GM23338 (cell line): ENCODE measurements at regions not wholly inside any gene's neighbourhood (a gene's known extent, or its start where the extent isn't known, plus 50 kb on each side); places are given as distances from the start of the nearest gene placed in this dataset.

Experiments used
- ATAC-seq: fragments of 200-7000 bp; cut with Tn5 transposase; 3 replicates; pipeline ENCODE4 v1.9.1; 2020
- DNase-seq: peaks from one replicate; pipeline ENCODE4 v3.0.0-alpha.2; 2015; ENCODE audit warnings: low spot score
- H2AFZ ChIP-seq: fragments of 200-600 bp; sonication (generic); 2 replicates; pipeline ENCODE4 v1.8.0; 2016; ENCODE audit warnings: antibody characterized with exemption, mild to moderate bottlenecking, moderate library complexity
- H3F3A ChIP-seq: fragments of 200-600 bp; sonication (generic); replicated peaks from 2 replicates; pipeline ENCODE4 v1.8.0; 2017; ENCODE audit warnings: antibody characterized with exemption, mixed run types, low read depth
- H3K27ac ChIP-seq: fragments of 200-600 bp; sonication (generic); 2 replicates; pipeline ENCODE4 v1.6.1; 2016; ENCODE audit warnings: low read depth
- H3K27me3 ChIP-seq: fragments of 200-600 bp; sonication (generic); 2 replicates; pipeline ENCODE4 v1.8.0; 2016; ENCODE audit warnings: mild to moderate bottlenecking, mixed run types, moderate library complexity; ENCODE audit not compliant: insufficient read depth
- H3K36me3 ChIP-seq: fragments of 200-600 bp; sonication (generic); 2 replicates; pipeline ENCODE4 v1.8.0; 2016; ENCODE audit warnings: mild to moderate bottlenecking; ENCODE audit not compliant: insufficient read depth
- H3K4me1 ChIP-seq: fragments of 200-600 bp; sonication (generic); 2 replicates; pipeline ENCODE4 v1.8.0; 2016; ENCODE audit warnings: mild to moderate bottlenecking, moderate library complexity; ENCODE audit not compliant: insufficient read depth
- H3K4me2 ChIP-seq: fragments of 200-600 bp; sonication (generic); 2 replicates; pipeline ENCODE4 v1.7.1; 2017; ENCODE audit warnings: mixed run types
- H3K4me3 ChIP-seq: fragments of 200-600 bp; sonication (generic); 2 replicates; pipeline ENCODE4 v1.6.1; 2016; ENCODE audit warnings: mixed run types
- H3K79me2 ChIP-seq: fragments of 200-600 bp; sonication (generic); replicated peaks from 2 replicates; pipeline ENCODE4 v1.8.0; 2017; ENCODE audit warnings: mild to moderate bottlenecking; ENCODE audit not compliant: insufficient read depth
- H3K9me2 ChIP-seq: fragments of 200-600 bp; sonication (generic); 2 replicates; pipeline ENCODE4 v1.8.0; 2017; ENCODE audit not compliant: insufficient read depth
- H4K20me1 ChIP-seq: fragments of 200-600 bp; sonication (generic); replicated peaks from 2 replicates; pipeline ENCODE4 v1.8.0; 2017; ENCODE audit warnings: mild to moderate bottlenecking; ENCODE audit not compliant: insufficient read depth
- H3K27ac Mint-ChIP-seq: 2 replicates; pipeline ENCODE4 v1.8.0; 2020; ENCODE audit warnings: inconsistent platforms, mild to moderate bottlenecking, moderate library complexity, mixed read lengths
- H3K27me3 Mint-ChIP-seq: 3 replicates; pipeline ENCODE4 v1.8.0; 2022; ENCODE audit warnings: low read depth, mild to moderate bottlenecking, moderate library complexity, mixed read lengths, inconsistent platforms; ENCODE audit not compliant: insufficient read depth, poor library complexity
- H3K36me3 Mint-ChIP-seq: 3 replicates; pipeline ENCODE4 v1.8.0; 2021; ENCODE audit warnings: low read depth, mild to moderate bottlenecking, inconsistent platforms, moderate library complexity, mixed read lengths
- H3K4me1 Mint-ChIP-seq: 3 replicates; pipeline ENCODE4 v1.8.0; 2020; ENCODE audit warnings: mild to moderate bottlenecking, inconsistent platforms, mixed read lengths
- H3K4me3 Mint-ChIP-seq: 3 replicates; pipeline ENCODE4 v1.8.0; 2021; ENCODE audit warnings: moderate library complexity, mild to moderate bottlenecking, inconsistent platforms, mixed read lengths
- H3K9me3 Mint-ChIP-seq: 3 replicates; pipeline ENCODE4 v1.8.0; 2020; ENCODE audit warnings: moderate library complexity, mild to moderate bottlenecking, inconsistent platforms, mixed read lengths
- CREB1 ChIP-seq: fragments of 250-450 bp; sonication (Bioruptor Pico); IDR thresholded peaks from 2 replicates; pipeline ENCODE4 v1.5.0; 2020; ENCODE audit warnings: low read depth, mild to moderate bottlenecking, moderate library complexity
- EZH2phosphoT487 ChIP-seq: fragments of 200-600 bp; sonication (generic); IDR thresholded peaks from one replicate; pipeline ENCODE4 v1.8.1; 2018; ENCODE audit warnings: antibody characterized with exemption; ENCODE audit not compliant: unreplicated experiment
- NANOG ChIP-seq: IDR thresholded peaks from 2 replicates; pipeline ENCODE4 v1.6.1; 2016; ENCODE audit warnings: antibody characterized with exemption, borderline replicate concordance
- STAT1 ChIP-seq: IDR thresholded peaks from one replicate; pipeline ENCODE4 v1.6.1; 2016; ENCODE audit warnings: antibody characterized with exemption; ENCODE audit not compliant: unreplicated experiment
- ZNF114 ChIP-seq: fragments of 250-450 bp; sonication (Bioruptor Pico); IDR thresholded peaks from 2 replicates; pipeline ENCODE4 v1.5.0; 2020; ENCODE audit warnings: mild to moderate bottlenecking, moderate library complexity
- ZNF331 ChIP-seq: fragments of 250-450 bp; sonication (Bioruptor Pico); IDR thresholded peaks from 2 replicates; pipeline ENCODE4 v1.5.0; 2020; ENCODE audit warnings: low read depth, mild to moderate bottlenecking, moderate library complexity
- TF ChIP-seq, protein P1 (sequence below): IDR thresholded peaks from one replicate; pipeline ENCODE4 v1.6.1; 2018; ENCODE audit warnings: antibody characterized with exemption; ENCODE audit not compliant: unreplicated experiment
- TF ChIP-seq, protein P2 (sequence below): fragments of 250-450 bp; sonication (Bioruptor Pico); IDR thresholded peaks from 2 replicates; pipeline ENCODE4 v1.5.0; 2020; ENCODE audit warnings: mild to moderate bottlenecking, moderate library complexity
- TF ChIP-seq, protein P3 (sequence below), 2 experiments: fragments of 200-600 bp in 1 of 2; sonication (generic) in 1 of 2; conservative IDR thresholded peaks; 2 replicates each; pipeline versions ENCODE4 v1.5.1 to v1.6.1; 2016 to 2017; ENCODE audit warnings: antibody characterized with exemption in 2 of 2, low read depth in 2 of 2, mild to moderate bottlenecking in 2 of 2, moderate library complexity in 1 of 2

- 0 out of 2 replicates have a peak, but pooled peaks cover 4% of the 10 kb centered on the region for H3K4me1 ChIP-seq
- TF ChIP-seq, protein P1, sequence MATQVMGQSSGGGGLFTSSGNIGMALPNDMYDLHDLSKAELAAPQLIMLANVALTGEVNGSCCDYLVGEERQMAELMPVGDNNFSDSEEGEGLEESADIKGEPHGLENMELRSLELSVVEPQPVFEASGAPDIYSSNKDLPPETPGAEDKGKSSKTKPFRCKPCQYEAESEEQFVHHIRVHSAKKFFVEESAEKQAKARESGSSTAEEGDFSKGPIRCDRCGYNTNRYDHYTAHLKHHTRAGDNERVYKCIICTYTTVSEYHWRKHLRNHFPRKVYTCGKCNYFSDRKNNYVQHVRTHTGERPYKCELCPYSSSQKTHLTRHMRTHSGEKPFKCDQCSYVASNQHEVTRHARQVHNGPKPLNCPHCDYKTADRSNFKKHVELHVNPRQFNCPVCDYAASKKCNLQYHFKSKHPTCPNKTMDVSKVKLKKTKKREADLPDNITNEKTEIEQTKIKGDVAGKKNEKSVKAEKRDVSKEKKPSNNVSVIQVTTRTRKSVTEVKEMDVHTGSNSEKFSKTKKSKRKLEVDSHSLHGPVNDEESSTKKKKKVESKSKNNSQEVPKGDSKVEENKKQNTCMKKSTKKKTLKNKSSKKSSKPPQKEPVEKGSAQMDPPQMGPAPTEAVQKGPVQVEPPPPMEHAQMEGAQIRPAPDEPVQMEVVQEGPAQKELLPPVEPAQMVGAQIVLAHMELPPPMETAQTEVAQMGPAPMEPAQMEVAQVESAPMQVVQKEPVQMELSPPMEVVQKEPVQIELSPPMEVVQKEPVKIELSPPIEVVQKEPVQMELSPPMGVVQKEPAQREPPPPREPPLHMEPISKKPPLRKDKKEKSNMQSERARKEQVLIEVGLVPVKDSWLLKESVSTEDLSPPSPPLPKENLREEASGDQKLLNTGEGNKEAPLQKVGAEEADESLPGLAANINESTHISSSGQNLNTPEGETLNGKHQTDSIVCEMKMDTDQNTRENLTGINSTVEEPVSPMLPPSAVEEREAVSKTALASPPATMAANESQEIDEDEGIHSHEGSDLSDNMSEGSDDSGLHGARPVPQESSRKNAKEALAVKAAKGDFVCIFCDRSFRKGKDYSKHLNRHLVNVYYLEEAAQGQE, result no peak
- TF ChIP-seq STAT1, result no peak
- TF ChIP-seq EZH2phosphoT487, result no peak
- TF ChIP-seq CREB1 (CRISPR knock-in tag), result no peak
- TF ChIP-seq ZNF331 (CRISPR knock-in tag), result no peak
- no peak for TF ChIP-seq ZNF114 (CRISPR knock-in tag)
- no peak for TF ChIP-seq NANOG
- peaks cover 22% of the 10 kb centered on the region for H3K4me1 Mint-ChIP-seq
- H4K20me1 ChIP-seq, result no peaks in the 10 kb centered on the region; the same call in 1 of the 2 replicates
- no peak overlapping the region for H3K4me3 ChIP-seq
- H3K9me3 Mint-ChIP-seq, result no peaks in the 10 kb centered on the region; the same call in 2 of the 3 replicates
- no peak for ATAC-seq
- no peak overlapping the region for H3K4me3 Mint-ChIP-seq
- H3F3A ChIP-seq, result no peaks in the 10 kb centered on the region
- no peak overlapping the region for H3K27ac ChIP-seq
- H3K27me3 ChIP-seq, result no peaks in the 10 kb centered on the region
- no peak overlapping the region for H2AFZ ChIP-seq
- H3K4me2 ChIP-seq, result no peak overlapping the region
- peak overlapping the region; percentile 79; the same call in 1 of the 2 replicates for H3K27ac Mint-ChIP-seq
- H3K36me3 ChIP-seq, result no peaks in the 10 kb centered on the region
- H3K27me3 Mint-ChIP-seq, result peaks cover 3% of the 10 kb centered on the region
- no peak for DNase-seq
- H3K36me3 Mint-ChIP-seq, result no peaks in the 10 kb centered on the region; the same call in 2 of the 3 replicates
- H3K9me2 ChIP-seq, result no peaks in the 10 kb centered on the region
- H3K79me2 ChIP-seq, result no peaks in the 10 kb centered on the region
Observed at GRCh38 chr2:105597011-105597805, 147.5 kb upstream of the NCK2 start.

- no peak overlapping the region for H3K4me2 ChIP-seq
- H4K20me1 ChIP-seq, result no peaks in the 10 kb centered on the region; the same call in 1 of the 2 replicates
- H3F3A ChIP-seq, result no peaks in the 10 kb centered on the region
- H3K4me1 ChIP-seq, result 0 out of 2 replicates have a peak, but pooled peaks cover 4% of the 10 kb centered on the region
- DNase-seq (no peak), ATAC-seq (no peak)
- Mint-ChIP-seq H3K27me3 (peaks cover 1% of the 10 kb centered on the region), H3K4me1 (peaks cover 23% of the 10 kb centered on the region), H3K36me3 (no peaks in the 10 kb centered on the region; the same call in 2 of the 3 replicates), H3K9me3 (no peaks in the 10 kb centered on the region; the same call in 2 of the 3 replicates), H3K27ac (no peak overlapping the region), H3K4me3 (no peak overlapping the region)
- no peaks in the 10 kb centered on the region for H3K9me2 ChIP-seq
- no peaks in the 10 kb centered on the region for H3K36me3 ChIP-seq
- no peaks in the 10 kb centered on the region for H3K79me2 ChIP-seq
- H2AFZ ChIP-seq, result no peak overlapping the region
- H3K27me3 ChIP-seq, result no peaks in the 10 kb centered on the region
- H3K4me3 ChIP-seq, result no peak overlapping the region
- no peak overlapping the region for H3K27ac ChIP-seq
- TF ChIP-seq, protein P2, sequence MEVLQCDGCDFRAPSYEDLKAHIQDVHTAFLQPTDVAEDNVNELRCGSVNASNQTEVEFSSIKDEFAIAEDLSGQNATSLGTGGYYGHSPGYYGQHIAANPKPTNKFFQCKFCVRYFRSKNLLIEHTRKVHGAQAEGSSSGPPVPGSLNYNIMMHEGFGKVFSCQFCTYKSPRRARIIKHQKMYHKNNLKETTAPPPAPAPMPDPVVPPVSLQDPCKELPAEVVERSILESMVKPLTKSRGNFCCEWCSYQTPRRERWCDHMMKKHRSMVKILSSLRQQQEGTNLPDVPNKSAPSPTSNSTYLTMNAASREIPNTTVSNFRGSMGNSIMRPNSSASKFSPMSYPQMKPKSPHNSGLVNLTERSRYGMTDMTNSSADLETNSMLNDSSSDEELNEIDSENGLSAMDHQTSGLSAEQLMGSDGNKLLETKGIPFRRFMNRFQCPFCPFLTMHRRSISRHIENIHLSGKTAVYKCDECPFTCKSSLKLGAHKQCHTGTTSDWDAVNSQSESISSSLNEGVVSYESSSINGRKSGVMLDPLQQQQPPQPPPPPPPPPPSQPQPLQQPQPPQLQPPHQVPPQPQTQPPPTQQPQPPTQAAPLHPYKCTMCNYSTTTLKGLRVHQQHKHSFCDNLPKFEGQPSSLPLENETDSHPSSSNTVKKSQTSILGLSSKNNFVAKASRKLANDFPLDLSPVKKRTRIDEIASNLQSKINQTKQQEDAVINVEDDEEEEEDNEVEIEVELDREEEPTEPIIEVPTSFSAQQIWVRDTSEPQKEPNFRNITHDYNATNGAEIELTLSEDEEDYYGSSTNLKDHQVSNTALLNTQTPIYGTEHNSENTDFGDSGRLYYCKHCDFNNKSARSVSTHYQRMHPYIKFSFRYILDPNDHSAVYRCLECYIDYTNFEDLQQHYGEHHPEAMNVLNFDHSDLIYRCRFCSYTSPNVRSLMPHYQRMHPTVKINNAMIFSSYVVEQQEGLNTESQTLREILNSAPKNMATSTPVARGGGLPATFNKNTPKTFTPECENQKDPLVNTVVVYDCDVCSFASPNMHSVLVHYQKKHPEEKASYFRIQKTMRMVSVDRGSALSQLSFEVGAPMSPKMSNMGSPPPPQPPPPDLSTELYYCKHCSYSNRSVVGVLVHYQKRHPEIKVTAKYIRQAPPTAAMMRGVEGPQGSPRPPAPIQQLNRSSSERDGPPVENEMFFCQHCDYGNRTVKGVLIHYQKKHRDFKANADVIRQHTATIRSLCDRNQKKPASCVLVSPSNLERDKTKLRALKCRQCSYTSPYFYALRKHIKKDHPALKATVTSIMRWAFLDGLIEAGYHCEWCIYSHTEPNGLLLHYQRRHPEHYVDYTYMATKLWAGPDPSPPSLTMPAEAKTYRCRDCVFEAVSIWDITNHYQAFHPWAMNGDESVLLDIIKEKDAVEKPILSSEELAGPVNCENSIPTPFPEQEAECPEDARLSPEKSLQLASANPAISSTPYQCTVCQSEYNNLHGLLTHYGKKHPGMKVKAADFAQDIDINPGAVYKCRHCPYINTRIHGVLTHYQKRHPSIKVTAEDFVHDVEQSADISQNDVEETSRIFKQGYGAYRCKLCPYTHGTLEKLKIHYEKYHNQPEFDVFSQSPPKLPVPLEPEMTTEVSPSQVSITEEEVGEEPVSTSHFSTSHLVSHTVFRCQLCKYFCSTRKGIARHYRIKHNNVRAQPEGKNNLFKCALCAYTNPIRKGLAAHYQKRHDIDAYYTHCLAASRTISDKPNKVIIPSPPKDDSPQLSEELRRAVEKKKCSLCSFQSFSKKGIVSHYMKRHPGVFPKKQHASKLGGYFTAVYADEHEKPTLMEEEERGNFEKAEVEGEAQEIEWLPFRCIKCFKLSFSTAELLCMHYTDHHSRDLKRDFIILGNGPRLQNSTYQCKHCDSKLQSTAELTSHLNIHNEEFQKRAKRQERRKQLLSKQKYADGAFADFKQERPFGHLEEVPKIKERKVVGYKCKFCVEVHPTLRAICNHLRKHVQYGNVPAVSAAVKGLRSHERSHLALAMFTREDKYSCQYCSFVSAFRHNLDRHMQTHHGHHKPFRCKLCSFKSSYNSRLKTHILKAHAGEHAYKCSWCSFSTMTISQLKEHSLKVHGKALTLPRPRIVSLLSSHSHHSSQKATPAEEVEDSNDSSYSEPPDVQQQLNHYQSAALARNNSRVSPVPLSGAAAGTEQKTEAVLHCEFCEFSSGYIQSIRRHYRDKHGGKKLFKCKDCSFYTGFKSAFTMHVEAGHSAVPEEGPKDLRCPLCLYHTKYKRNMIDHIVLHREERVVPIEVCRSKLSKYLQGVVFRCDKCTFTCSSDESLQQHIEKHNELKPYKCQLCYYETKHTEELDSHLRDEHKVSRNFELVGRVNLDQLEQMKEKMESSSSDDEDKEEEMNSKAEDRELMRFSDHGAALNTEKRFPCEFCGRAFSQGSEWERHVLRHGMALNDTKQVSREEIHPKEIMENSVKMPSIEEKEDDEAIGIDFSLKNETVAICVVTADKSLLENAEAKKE (CRISPR knock-in tag), result no peak
- no peak for TF ChIP-seq STAT1
- TF ChIP-seq, protein P3, sequence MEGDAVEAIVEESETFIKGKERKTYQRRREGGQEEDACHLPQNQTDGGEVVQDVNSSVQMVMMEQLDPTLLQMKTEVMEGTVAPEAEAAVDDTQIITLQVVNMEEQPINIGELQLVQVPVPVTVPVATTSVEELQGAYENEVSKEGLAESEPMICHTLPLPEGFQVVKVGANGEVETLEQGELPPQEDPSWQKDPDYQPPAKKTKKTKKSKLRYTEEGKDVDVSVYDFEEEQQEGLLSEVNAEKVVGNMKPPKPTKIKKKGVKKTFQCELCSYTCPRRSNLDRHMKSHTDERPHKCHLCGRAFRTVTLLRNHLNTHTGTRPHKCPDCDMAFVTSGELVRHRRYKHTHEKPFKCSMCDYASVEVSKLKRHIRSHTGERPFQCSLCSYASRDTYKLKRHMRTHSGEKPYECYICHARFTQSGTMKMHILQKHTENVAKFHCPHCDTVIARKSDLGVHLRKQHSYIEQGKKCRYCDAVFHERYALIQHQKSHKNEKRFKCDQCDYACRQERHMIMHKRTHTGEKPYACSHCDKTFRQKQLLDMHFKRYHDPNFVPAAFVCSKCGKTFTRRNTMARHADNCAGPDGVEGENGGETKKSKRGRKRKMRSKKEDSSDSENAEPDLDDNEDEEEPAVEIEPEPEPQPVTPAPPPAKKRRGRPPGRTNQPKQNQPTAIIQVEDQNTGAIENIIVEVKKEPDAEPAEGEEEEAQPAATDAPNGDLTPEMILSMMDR (conservative IDR thresholded peaks at IDR 0.05; ENCODE audit: low read depth in 2 of 2), result no peak
Observed at GRCh38 chr2:105596411-105596921, 148.2 kb upstream of the NCK2 start.
